CD4-positive, alpha-beta T cell (primary cell): ENCODE measurements at regions not wholly inside any gene's neighbourhood (a gene's known extent, or its start where the extent isn't known, plus 50 kb on each side); places are given as distances from the start of the nearest gene placed in this dataset.

Experiments
- ATAC-seq: fragments of 200-7000 bp; cut with Tn5 transposase; one replicate; pipeline ENCODE4 v1.10.0; 2022; ENCODE audit warnings: mild to moderate bottlenecking; ENCODE audit not compliant: poor library complexity
- CTCF ChIA-PET: fragments of 350-600 bp; sonication (Branson Sonifier 250); formaldehyde crosslinking; loops from one replicate; lab custom pipeline; 2021; ENCODE audit warnings: antibody characterized with exemption, inconsistent platforms; lab: Charles Lee
- POLR2A ChIA-PET: fragments of 350-600 bp; sonication (Branson Sonifier 250); formaldehyde crosslinking; loops from one replicate; lab custom pipeline; 2021; ENCODE audit warnings: antibody characterized with exemption, inconsistent platforms; lab: Charles Lee
- DNase-seq, 14 experiments: peaks; one replicate each; pipeline ENCODE4 v3.0.0-alpha.2; 2013 to 2020; ENCODE audit warnings: mixed read lengths in 2 of 14
- H3K27ac ChIP-seq, 2 donors: one replicate each; pipeline versions ENCODE4 v1.5.1 to v1.7.0; 2013; ENCODE audit warnings: low read length in 2 of 2, low read depth in 1 of 2, mild to moderate bottlenecking in 1 of 2
- H3K27me3 ChIP-seq, 2 experiments: 1 replicate in 1 of 2; 2 replicates in 1 of 2; pipeline versions ENCODE4 v1.6.1 to v1.7.0; 2013; ENCODE audit warnings: low read length in 2 of 2, control low read depth in 1 of 2, mild to moderate bottlenecking in 1 of 2, moderate library complexity in 1 of 2; ENCODE audit not compliant: insufficient read depth in 2 of 2, control insufficient read depth in 1 of 2
- H3K36me3 ChIP-seq: one replicate; pipeline ENCODE4 v1.6.1; 2013; ENCODE audit warnings: low read length, control low read depth; ENCODE audit not compliant: insufficient read depth
- H3K4me1 ChIP-seq: one replicate; pipeline ENCODE4 v1.6.1; 2013; ENCODE audit warnings: low read length, control low read depth; ENCODE audit not compliant: insufficient read depth
- H3K4me3 ChIP-seq: one replicate; pipeline ENCODE4 v1.5.1; 2013; ENCODE audit warnings: mild to moderate bottlenecking, low read length, moderate library complexity
- H3K9me3 ChIP-seq, 2 experiments: 1 replicate in 1 of 2; 2 replicates in 1 of 2; pipeline versions ENCODE4 v1.6.1 to v1.7.0; 2013; ENCODE audit warnings: low read length in 2 of 2, mild to moderate bottlenecking in 2 of 2, control low read depth in 1 of 2, moderate library complexity in 1 of 2; ENCODE audit not compliant: control insufficient read depth in 1 of 2, insufficient read depth in 1 of 2
- H3K27ac Mint-ChIP-seq: one replicate; pipeline ENCODE4 v1.8.0; 2020; ENCODE audit warnings: mixed read lengths
- H3K27me3 Mint-ChIP-seq: one replicate; pipeline ENCODE4 v1.8.0; 2021; ENCODE audit warnings: mixed read lengths
- H3K36me3 Mint-ChIP-seq: one replicate; pipeline ENCODE4 v1.8.0; 2021; ENCODE audit warnings: low read depth, mixed read lengths
- H3K4me1 Mint-ChIP-seq: one replicate; pipeline ENCODE4 v1.8.0; 2021; ENCODE audit warnings: low read depth, mixed read lengths
- H3K4me3 Mint-ChIP-seq: one replicate; pipeline ENCODE4 v1.8.0; 2020; ENCODE audit warnings: mild to moderate bottlenecking, mixed read lengths
- H3K9me3 Mint-ChIP-seq: one replicate; pipeline ENCODE4 v1.8.0; 2020; ENCODE audit warnings: mixed read lengths
- CTCF ChIP-seq: fragments of 200-600 bp; IDR thresholded peaks from one replicate; pipeline ENCODE4 v1.8.0; 2022; ENCODE audit warnings: antibody characterized with exemption, mild to moderate bottlenecking
- intact Hi-C, 2 experiments: fragments of 100-400 bp; cut with DNase I in 1 of 2; cut with micrococcal nuclease in 1 of 2; formaldehyde crosslinking; loops; one replicate each; pipeline versions ENCODE4 v1.15.1 to v1.9.0; 2023 to 2025; cut with DNase I, micrococcal nuclease

GRCh38 chr5:104904561-104904960 lies 1342.0 kb upstream of the NUDT12 start:
- Histone ChIP-seq H3K9me3 (peaks cover 0 to 3% of the 10 kb centered on the region in 2 experiments), H3K27ac (no peak overlapping the region), H3K4me1 (no peaks in the 10 kb centered on the region), H3K36me3 (no peaks in the 10 kb centered on the region), H3K4me3 (no peak overlapping the region), H3K27me3 (no peaks in the 10 kb centered on the region)
- no peak for TF ChIP-seq CTCF
- DNase-seq: no peak
- no peaks in the 10 kb centered on the region for H3K27me3 Mint-ChIP-seq
- no peak for ATAC-seq
- CTCF ChIA-PET: no interaction called here
- intact Hi-C loops: no loop called here
- no peaks in the 10 kb centered on the region for H3K36me3 Mint-ChIP-seq
- no peaks in the 10 kb centered on the region for H3K9me3 Mint-ChIP-seq
- POLR2A ChIA-PET: no interaction called here
- H3K4me1 Mint-ChIP-seq: no peaks in the 10 kb centered on the region
- H3K27ac Mint-ChIP-seq: no peak overlapping the region
- no peak overlapping the region for H3K4me3 Mint-ChIP-seq

GRCh38 chr5:104903941-104904340 lies 1341.4 kb upstream of the NUDT12 start:
- Histone ChIP-seq H3K27ac (no peak overlapping the region), H3K36me3 (no peaks in the 10 kb centered on the region), H3K27me3 (no peaks in the 10 kb centered on the region), H3K4me1 (no peaks in the 10 kb centered on the region), H3K9me3 (peaks cover 0 to 1% of the 10 kb centered on the region in 2 experiments), H3K4me3 (no peak overlapping the region)
- H3K36me3 Mint-ChIP-seq: no peaks in the 10 kb centered on the region
- DNase-seq (no peak), ATAC-seq (no peak)
- no peaks in the 10 kb centered on the region for H3K27me3 Mint-ChIP-seq
- TF ChIP-seq CTCF: no peak
- ChIA-PET POLR2A (no interaction called here), CTCF (no interaction called here)
- intact Hi-C loops: no loop called here
- no peaks in the 10 kb centered on the region for H3K4me1 Mint-ChIP-seq
- no peak overlapping the region for H3K4me3 Mint-ChIP-seq
- H3K27ac Mint-ChIP-seq: no peak overlapping the region
- H3K9me3 Mint-ChIP-seq: no peaks in the 10 kb centered on the region

- H3K27me3 Mint-ChIP-seq: no peaks in the 10 kb centered on the region
- intact Hi-C loops: no loop called here
Observed at GRCh38 chr5:104891596-104891995, 1329.0 kb upstream of the NUDT12 start.

More at GRCh38 chr5:104891596-104891995, 1329.0 kb upstream of the NUDT12 start:
- CTCF ChIA-PET: no interaction called here
- no peak overlapping the region for H3K4me3 Mint-ChIP-seq
- Histone ChIP-seq H3K27ac (no peak overlapping the region), H3K9me3 (no peaks in the 10 kb centered on the region), H3K27me3 (no peaks in the 10 kb centered on the region), H3K4me3 (no peak overlapping the region), H3K4me1 (no peaks in the 10 kb centered on the region), H3K36me3 (no peaks in the 10 kb centered on the region)
- H3K27ac Mint-ChIP-seq: no peak overlapping the region
- H3K9me3 Mint-ChIP-seq: peaks cover 5% of the 10 kb centered on the region
- H3K36me3 Mint-ChIP-seq: no peaks in the 10 kb centered on the region
- H3K4me1 Mint-ChIP-seq: no peaks in the 10 kb centered on the region
- no peak for TF ChIP-seq CTCF
- ATAC-seq (no peak), DNase-seq (no peak)
- POLR2A ChIA-PET: no interaction called here
